Liver (tissue), 3 donors: ENCODE measurements at regions not wholly inside any gene's neighbourhood (a gene's known extent, or its start where the extent isn't known, plus 50 kb on each side); places are given as distances from the start of the nearest gene placed in this dataset.

ENCODE experiments used
- ATF3 ChIP-seq: IDR thresholded peaks from 2 replicates; pipeline ENCODE4 v1.6.1; 2016; ENCODE audit warnings: antibody characterized with exemption
- CTCF ChIP-seq: fragments of 150-350 bp; IDR thresholded peaks from 2 replicates; pipeline ENCODE4 v1.5.1; 2017; ENCODE audit warnings: improper control_type of control experiment, low read depth, low read length; ENCODE audit not compliant: missing input control
- GABPA ChIP-seq, 2 donors: IDR thresholded peaks in 1 of 2; conservative IDR thresholded peaks in 1 of 2; 2 replicates each; pipeline ENCODE4 v1.6.1; 2016; ENCODE audit warnings: antibody characterized with exemption in 2 of 2, mild to moderate bottlenecking in 1 of 2, moderate library complexity in 1 of 2
- MAX ChIP-seq: IDR thresholded peaks from 2 replicates; pipeline ENCODE4 v1.6.1; 2016; ENCODE audit warnings: antibody characterized with exemption
- REST ChIP-seq: IDR thresholded peaks from 2 replicates; pipeline ENCODE4 v1.6.1; 2016; ENCODE audit warnings: antibody characterized with exemption, mild to moderate bottlenecking
- RXRA ChIP-seq, 2 donors: IDR thresholded peaks; 2 replicates each; pipeline ENCODE4 v1.6.1; 2017 to 2018; ENCODE audit warnings: antibody characterized with exemption in 2 of 2, mild to moderate bottlenecking in 1 of 2
- SP1 ChIP-seq: IDR thresholded peaks from 2 replicates; pipeline ENCODE4 v1.6.1; 2018; ENCODE audit warnings: antibody characterized with exemption, mild to moderate bottlenecking
- TAF1 ChIP-seq: conservative IDR thresholded peaks from 2 replicates; pipeline ENCODE4 v1.6.1; 2016; ENCODE audit warnings: antibody characterized with exemption, mild to moderate bottlenecking
- YY1 ChIP-seq: IDR thresholded peaks from 2 replicates; pipeline ENCODE4 v1.6.1; 2016; ENCODE audit warnings: antibody characterized with exemption, mild to moderate bottlenecking
- ZBTB33 ChIP-seq: IDR thresholded peaks from 2 replicates; pipeline ENCODE4 v1.6.1; 2016; ENCODE audit warnings: antibody characterized with exemption
- donor health status: healthy.
- donor health status: healthy.

- TF ChIP-seq CTCF = no peak
- no peak for TF ChIP-seq TAF1
- no peak for TF ChIP-seq MAX
- TF ChIP-seq REST = no peak
- TF ChIP-seq ZBTB33 = no peak
- no peak for TF ChIP-seq SP1
- no peak for TF ChIP-seq GABPA (IDR thresholded peaks at IDR 0.05 in 1 of 2, conservative IDR thresholded peaks at IDR 0.05 in 1 of 2)
- no peak for TF ChIP-seq ATF3
- no peak for TF ChIP-seq YY1
- no peak for TF ChIP-seq RXRA (IDR thresholded peaks at IDR 0.05)
Measured at GRCh38 chr2:13542061-13542460, 825.3 kb downstream of the TRIB2 start.
